MM.1S (cell line): ENCODE measurements at regions not wholly inside any gene's neighbourhood (a gene's known extent, or its start where the extent isn't known, plus 50 kb on each side); places are given as distances from the start of the nearest gene placed in this dataset.

Experiments
- DNase-seq: peaks from one replicate; pipeline ENCODE4 v3.0.0-alpha.2; 2015
- H2AFZ ChIP-seq: fragments of 300-600 bp; sonication (generic); 2 replicates; pipeline ENCODE4 v1.6.0; 2016; ENCODE audit warnings: antibody characterized with exemption, low read length
- H3F3A ChIP-seq: fragments of 300-600 bp; sonication (generic); 2 replicates; pipeline ENCODE4 v1.6.1; 2016; ENCODE audit warnings: mild to moderate bottlenecking, antibody characterized with exemption, low read length, moderate library complexity, mixed read lengths; ENCODE audit not compliant: insufficient read depth
- H3K27ac ChIP-seq: fragments of 300-600 bp; sonication (generic); 2 replicates; pipeline ENCODE4 v1.5.1; 2016; ENCODE audit warnings: mild to moderate bottlenecking, low read length
- H3K27me3 ChIP-seq: fragments of 300-600 bp; sonication (generic); replicated peaks from 2 replicates; pipeline ENCODE4 v1.6.0; 2016; ENCODE audit warnings: low read length; ENCODE audit not compliant: insufficient read depth
- H3K36me3 ChIP-seq: fragments of 300-600 bp; sonication (generic); replicated peaks from 2 replicates; pipeline ENCODE4 v1.6.1; 2016; ENCODE audit warnings: mild to moderate bottlenecking, low read length, mixed read lengths; ENCODE audit not compliant: insufficient read depth
- H3K4me1 ChIP-seq: fragments of 300-600 bp; sonication (generic); 2 replicates; pipeline ENCODE4 v1.6.1; 2016; ENCODE audit warnings: low read length, mixed read lengths
- H3K4me2 ChIP-seq: fragments of 300-600 bp; sonication (generic); 2 replicates; pipeline ENCODE4 v1.6.0; 2016; ENCODE audit warnings: low read depth, low read length
- H3K4me3 ChIP-seq: fragments of 300-600 bp; sonication (generic); 2 replicates; pipeline ENCODE4 v1.5.1; 2016; ENCODE audit warnings: low read length, mixed read lengths
- H3K79me2 ChIP-seq: fragments of 300-600 bp; sonication (generic); 2 replicates; pipeline ENCODE4 v1.6.1; 2016; ENCODE audit warnings: mixed run types, low read length, mixed read lengths
- H3K9ac ChIP-seq: fragments of 300-600 bp; sonication (generic); 2 replicates; pipeline ENCODE4 v1.6.1; 2016; ENCODE audit warnings: low read length, mixed read lengths
- H3K9me2 ChIP-seq: fragments of 300-600 bp; sonication (generic); replicated peaks from 2 replicates; pipeline ENCODE4 v1.6.1; 2016; ENCODE audit warnings: mild to moderate bottlenecking, low read length, mixed read lengths; ENCODE audit not compliant: insufficient read depth
- H3K9me3 ChIP-seq: fragments of 300-600 bp; sonication (generic); replicated peaks from 2 replicates; pipeline ENCODE4 v1.6.1; 2016; ENCODE audit warnings: mild to moderate bottlenecking, low read length, mixed read lengths; ENCODE audit not compliant: insufficient read depth
- H4K20me1 ChIP-seq: fragments of 300-600 bp; sonication (generic); 2 replicates; pipeline ENCODE4 v1.6.1; 2016; ENCODE audit warnings: mild to moderate bottlenecking, low read length, moderate library complexity, mixed read lengths; ENCODE audit not compliant: insufficient read depth
- CTCF ChIP-seq: fragments of 300-600 bp; sonication (generic); IDR thresholded peaks from 2 replicates; pipeline ENCODE4 v1.5.1; 2016; ENCODE audit warnings: antibody characterized with exemption, low read length, mixed read lengths
- EZH2 ChIP-seq: fragments of 300-600 bp; sonication (generic); optimal IDR thresholded peaks from 2 replicates; pipeline ENCODE3; 2017; ENCODE audit warnings: low read depth, mild to moderate bottlenecking, antibody characterized with exemption, low read length, mixed read lengths
- EZH2phosphoT487 ChIP-seq: fragments of 300-600 bp; sonication (generic); IDR thresholded peaks from 2 replicates; pipeline ENCODE4 v1.6.1; 2018; ENCODE audit warnings: antibody characterized with exemption, low read length

GRCh38 chr6:23013776-23014175 lies 444.4 kb downstream of the HDGFL1 start:
- no peak overlapping the region for H2AFZ ChIP-seq
- no peak for DNase-seq
- H3K9me2 ChIP-seq = no peaks in the 10 kb centered on the region
- no peaks in the 10 kb centered on the region for H3K4me1 ChIP-seq
- no peak for TF ChIP-seq EZH2phosphoT487
- TF ChIP-seq CTCF = no peak
- no peak for TF ChIP-seq EZH2
- no peak overlapping the region for H3K4me3 ChIP-seq
- no peaks in the 10 kb centered on the region for H3K79me2 ChIP-seq
- H3K27me3 ChIP-seq = no peaks in the 10 kb centered on the region
- no peaks in the 10 kb centered on the region for H4K20me1 ChIP-seq
- H3K27ac ChIP-seq = no peak overlapping the region
- no peaks in the 10 kb centered on the region for H3K9me3 ChIP-seq
- no peaks in the 10 kb centered on the region for H3F3A ChIP-seq
- no peak overlapping the region for H3K9ac ChIP-seq
- no peak overlapping the region for H3K4me2 ChIP-seq
- H3K36me3 ChIP-seq = no peaks in the 10 kb centered on the region

DNA sequence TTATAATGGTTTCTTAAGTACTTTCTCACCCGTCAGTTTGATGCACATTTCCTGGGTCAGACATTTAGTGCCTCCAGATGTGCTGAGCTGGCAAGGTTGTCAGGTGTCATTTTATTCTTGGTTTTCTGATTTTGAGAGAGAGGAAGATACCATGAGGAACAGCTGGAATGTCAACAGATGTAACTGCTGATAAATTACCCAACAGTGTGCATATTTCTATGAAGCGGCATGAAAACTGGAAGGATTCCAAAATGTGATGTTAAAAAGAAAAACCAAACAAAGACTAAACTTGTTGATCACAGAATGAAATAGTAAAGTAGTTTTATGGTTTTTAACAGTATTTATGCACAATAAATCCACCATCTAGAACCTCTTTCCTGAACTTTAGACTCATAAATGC lies 447.3 kb downstream of the HDGFL1 start:
- H3K79me2 ChIP-seq = no peaks in the 10 kb centered on the region
- no peaks in the 10 kb centered on the region for H4K20me1 ChIP-seq
- no peak overlapping the region for H3K27ac ChIP-seq
- no peak overlapping the region for H3K9ac ChIP-seq
- no peaks in the 10 kb centered on the region for H3K27me3 ChIP-seq
- no peaks in the 10 kb centered on the region for H3K36me3 ChIP-seq
- H3K9me3 ChIP-seq = no peaks in the 10 kb centered on the region
- no peaks in the 10 kb centered on the region for H3F3A ChIP-seq
- H3K4me3 ChIP-seq = no peak overlapping the region
- H3K9me2 ChIP-seq = no peaks in the 10 kb centered on the region
- no peaks in the 10 kb centered on the region for H3K4me1 ChIP-seq
- no peak overlapping the region for H3K4me2 ChIP-seq
- DNase-seq = no peak
- no peak for TF ChIP-seq EZH2phosphoT487
- no peak for TF ChIP-seq CTCF
- no peak for TF ChIP-seq EZH2
- H2AFZ ChIP-seq = no peak overlapping the region

DNA sequence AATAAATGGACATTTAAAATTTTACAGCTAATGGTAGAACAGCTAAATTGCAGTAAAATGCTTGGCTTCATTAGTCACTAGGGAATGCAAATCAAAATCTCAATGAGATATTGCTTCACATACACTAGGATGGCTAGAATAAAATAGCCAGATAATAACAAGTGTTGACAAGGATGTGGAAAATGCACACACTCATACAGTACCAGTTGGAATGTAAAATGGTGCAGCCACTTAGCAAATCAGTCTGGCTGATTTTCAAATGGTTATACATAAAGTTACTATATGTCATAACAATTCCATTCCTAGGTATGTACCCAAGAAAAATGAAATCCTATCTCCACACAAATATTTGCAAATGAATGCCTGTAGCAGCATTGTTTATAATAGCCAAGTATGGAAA lies 452.1 kb downstream of the HDGFL1 start:
- Histone ChIP-seq H3K27me3 (no peaks in the 10 kb centered on the region), H3K9me2 (no peaks in the 10 kb centered on the region), H3K9ac (no peak overlapping the region), H3K4me3 (no peak overlapping the region), H3K36me3 (no peaks in the 10 kb centered on the region), H4K20me1 (no peaks in the 10 kb centered on the region), H3K4me1 (no peaks in the 10 kb centered on the region), H3K4me2 (no peak overlapping the region), H3K9me3 (no peaks in the 10 kb centered on the region), H3K79me2 (no peaks in the 10 kb centered on the region), H3K27ac (no peak overlapping the region), H2AFZ (no peak overlapping the region), H3F3A (no peaks in the 10 kb centered on the region)
- TF ChIP-seq EZH2 (no peak), EZH2phosphoT487 (no peak), CTCF (no peak)
- DNase-seq = no peak
